ENCODE measurements at regions not wholly inside any gene's neighbourhood (a gene's known extent, or its start where the extent isn't known, plus 50 kb on each side); places are given as distances from the start of the nearest gene placed in this dataset.

DNA sequence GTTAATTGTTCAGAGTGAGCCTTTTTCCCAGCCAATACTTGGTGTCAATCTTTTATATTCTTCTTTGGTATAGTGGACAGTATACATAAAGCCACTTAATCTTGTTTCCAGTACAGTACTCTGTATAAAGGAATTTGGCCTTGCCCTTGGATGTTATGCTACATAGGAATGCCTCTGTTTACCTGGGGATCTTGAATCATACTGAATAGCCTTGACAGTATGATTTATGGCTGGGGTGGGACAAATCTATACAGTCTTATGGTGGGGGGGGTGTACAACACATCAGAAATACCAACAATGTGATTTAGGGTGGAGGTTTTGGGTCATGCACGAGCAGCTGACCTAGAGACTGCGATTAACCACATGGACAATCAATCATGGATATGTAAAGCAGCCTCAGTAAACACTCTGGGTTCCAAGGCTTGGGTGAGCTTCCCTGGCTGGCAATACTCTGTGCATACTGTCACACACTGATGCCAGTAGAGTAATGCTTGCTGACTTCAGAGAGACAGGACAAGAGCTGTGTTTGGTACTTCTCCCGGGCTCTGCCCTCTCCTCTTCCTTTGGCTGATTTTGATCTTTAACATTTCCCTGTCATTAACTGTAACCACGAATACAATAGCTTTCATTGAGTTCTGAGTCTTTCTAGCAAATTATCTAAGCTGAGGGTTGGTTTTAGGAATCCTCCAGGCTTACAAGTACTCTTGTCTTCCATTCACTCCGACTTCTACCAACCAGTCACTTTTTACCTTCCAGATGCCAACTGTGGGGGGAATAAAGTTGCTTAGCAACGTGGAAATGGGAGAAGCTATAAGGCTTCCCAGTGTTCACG, 84.6 kb downstream of the IARS1 start:
- TF ChIP-seq, protein P1, sequence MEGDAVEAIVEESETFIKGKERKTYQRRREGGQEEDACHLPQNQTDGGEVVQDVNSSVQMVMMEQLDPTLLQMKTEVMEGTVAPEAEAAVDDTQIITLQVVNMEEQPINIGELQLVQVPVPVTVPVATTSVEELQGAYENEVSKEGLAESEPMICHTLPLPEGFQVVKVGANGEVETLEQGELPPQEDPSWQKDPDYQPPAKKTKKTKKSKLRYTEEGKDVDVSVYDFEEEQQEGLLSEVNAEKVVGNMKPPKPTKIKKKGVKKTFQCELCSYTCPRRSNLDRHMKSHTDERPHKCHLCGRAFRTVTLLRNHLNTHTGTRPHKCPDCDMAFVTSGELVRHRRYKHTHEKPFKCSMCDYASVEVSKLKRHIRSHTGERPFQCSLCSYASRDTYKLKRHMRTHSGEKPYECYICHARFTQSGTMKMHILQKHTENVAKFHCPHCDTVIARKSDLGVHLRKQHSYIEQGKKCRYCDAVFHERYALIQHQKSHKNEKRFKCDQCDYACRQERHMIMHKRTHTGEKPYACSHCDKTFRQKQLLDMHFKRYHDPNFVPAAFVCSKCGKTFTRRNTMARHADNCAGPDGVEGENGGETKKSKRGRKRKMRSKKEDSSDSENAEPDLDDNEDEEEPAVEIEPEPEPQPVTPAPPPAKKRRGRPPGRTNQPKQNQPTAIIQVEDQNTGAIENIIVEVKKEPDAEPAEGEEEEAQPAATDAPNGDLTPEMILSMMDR (IDR thresholded peaks at IDR 0.05; ENCODE audit: low read depth, low read length): no peak
- TF ChIP-seq MYC (IDR thresholded peaks at IDR 0.05; ENCODE audit: low read depth, low read length): no peak
- no peak for TF ChIP-seq POLR2A (IDR thresholded peaks at IDR 0.05; ENCODE audit: extremely low read depth, insufficient read length)
